GM12892 (cell line): ENCODE measurements at regions not wholly inside any gene's neighbourhood (a gene's known extent, or its start where the extent isn't known, plus 50 kb on each side); places are given as distances from the start of the nearest gene placed in this dataset.

Experiments used
- POLR2A ChIP-seq: IDR thresholded peaks from 2 replicates; pipeline ENCODE4 v1.6.1; 2011; ENCODE audit warnings: low read depth, low read length, control low read depth
- POLR2AphosphoS5 ChIP-seq: IDR thresholded peaks from 2 replicates; pipeline ENCODE4 v1.6.1; 2011; ENCODE audit warnings: low read depth, low read length, control low read depth

DNA sequence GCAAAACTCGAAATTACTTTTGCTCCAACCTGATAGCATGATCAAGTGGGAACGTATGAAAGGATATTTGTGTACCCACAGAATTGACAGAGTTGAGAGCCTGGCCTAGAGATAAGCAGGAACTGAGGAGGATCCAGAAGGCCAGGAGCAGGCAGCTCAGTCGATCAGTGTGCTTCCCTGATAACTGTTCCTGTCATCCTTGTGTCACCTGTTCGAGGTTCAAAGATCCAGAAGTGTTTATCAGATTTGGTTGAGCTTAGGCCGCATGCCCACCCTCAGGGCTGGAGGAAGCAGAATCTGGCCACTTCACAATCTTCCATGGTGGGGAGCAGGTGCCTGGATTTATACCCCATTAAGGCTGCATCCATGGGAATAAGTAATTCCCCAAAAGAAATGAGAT lies 124.8 kb downstream of the QRSL1 start:
- TF ChIP-seq POLR2AphosphoS5 (no peak), POLR2A (no peak)
